Vagina (tissue), 2 donors: ENCODE measurements at regions not wholly inside any gene's neighbourhood (a gene's known extent, or its start where the extent isn't known, plus 50 kb on each side); places are given as distances from the start of the nearest gene placed in this dataset.

Source experiments
- POLR2A ChIP-seq, 2 donors: fragments of 450-650 bp; IDR thresholded peaks; one replicate each; pipeline ENCODE4 v1.6.1; 2017; ENCODE audit warnings: antibody characterized with exemption in 2 of 2, mild to moderate bottlenecking in 2 of 2, moderate library complexity in 2 of 2
- TF ChIP-seq, protein P1 (sequence below), 3 experiments: fragments of 450-650 bp in 2 of 3; fragments of 200-600 bp in 1 of 3; sonication (generic) in 1 of 3; IDR thresholded peaks; one replicate each; pipeline ENCODE4 v1.5.1; 2017 to 2019; ENCODE audit warnings: antibody characterized with exemption in 3 of 3, mild to moderate bottlenecking in 2 of 3, moderate library complexity in 2 of 3

DNA sequence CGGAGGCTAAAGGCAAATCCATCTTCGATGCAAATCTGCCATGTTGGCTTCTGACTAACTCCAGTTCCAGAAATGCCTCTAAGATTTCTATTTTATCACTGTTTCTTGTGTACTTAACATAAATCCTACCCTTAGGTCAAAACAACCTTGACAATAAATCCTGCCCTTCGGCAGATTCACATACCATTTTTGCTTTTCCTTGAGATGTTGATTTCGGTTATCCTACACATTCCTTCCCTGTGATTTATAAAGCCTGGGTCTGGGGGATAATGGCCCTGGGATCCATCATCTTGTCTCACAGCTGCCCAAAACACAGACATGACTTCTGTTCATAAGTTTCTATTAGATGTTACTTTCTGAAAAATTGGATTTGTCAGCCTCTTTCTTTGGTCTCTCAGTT is 231.7 kb upstream of the CARD18 start:
- TF ChIP-seq, protein P1, sequence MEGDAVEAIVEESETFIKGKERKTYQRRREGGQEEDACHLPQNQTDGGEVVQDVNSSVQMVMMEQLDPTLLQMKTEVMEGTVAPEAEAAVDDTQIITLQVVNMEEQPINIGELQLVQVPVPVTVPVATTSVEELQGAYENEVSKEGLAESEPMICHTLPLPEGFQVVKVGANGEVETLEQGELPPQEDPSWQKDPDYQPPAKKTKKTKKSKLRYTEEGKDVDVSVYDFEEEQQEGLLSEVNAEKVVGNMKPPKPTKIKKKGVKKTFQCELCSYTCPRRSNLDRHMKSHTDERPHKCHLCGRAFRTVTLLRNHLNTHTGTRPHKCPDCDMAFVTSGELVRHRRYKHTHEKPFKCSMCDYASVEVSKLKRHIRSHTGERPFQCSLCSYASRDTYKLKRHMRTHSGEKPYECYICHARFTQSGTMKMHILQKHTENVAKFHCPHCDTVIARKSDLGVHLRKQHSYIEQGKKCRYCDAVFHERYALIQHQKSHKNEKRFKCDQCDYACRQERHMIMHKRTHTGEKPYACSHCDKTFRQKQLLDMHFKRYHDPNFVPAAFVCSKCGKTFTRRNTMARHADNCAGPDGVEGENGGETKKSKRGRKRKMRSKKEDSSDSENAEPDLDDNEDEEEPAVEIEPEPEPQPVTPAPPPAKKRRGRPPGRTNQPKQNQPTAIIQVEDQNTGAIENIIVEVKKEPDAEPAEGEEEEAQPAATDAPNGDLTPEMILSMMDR (IDR thresholded peaks at IDR 0.05): no peak
- no peak for TF ChIP-seq POLR2A (IDR thresholded peaks at IDR 0.05)
